ENCODE measurements at regions not wholly inside any gene's neighbourhood (a gene's known extent, or its start where the extent isn't known, plus 50 kb on each side); places are given as distances from the start of the nearest gene placed in this dataset.
A peak's percentile ranks its signal among the peaks of the same experiment; 100 is the strongest.

- no peak for ATAC-seq
Observed at GRCh38 chr9:99366183-99366582, 144.1 kb downstream of the SEC61B start.

- no peak for ATAC-seq
Observed at GRCh38 chr9:99366621-99367020, 144.5 kb downstream of the SEC61B start.

- peak in 1 of 2 donors; percentile 23 for ATAC-seq
Observed at GRCh38 chr9:99368341-99369326, 146.6 kb downstream of the SEC61B start.

- no peak for ATAC-seq
Observed at GRCh38 chr9:99369327-99369722, 147.2 kb downstream of the SEC61B start.

GRCh38 chr9:99370376-99370775 is 148.3 kb downstream of the SEC61B start:
- ATAC-seq, result no peak

GRCh38 chr9:99371376-99371775 is 149.3 kb downstream of the SEC61B start:
- ATAC-seq, result no peak

GRCh38 chr9:99373912-99374311 is 151.8 kb downstream of the SEC61B start:
- ATAC-seq, result no peak

- no peak for ATAC-seq
Observed at GRCh38 chr9:99374793-99375192, 152.7 kb downstream of the SEC61B start.

GRCh38 chr9:99375481-99375880 is 153.4 kb downstream of the SEC61B start:
- no peak for ATAC-seq

GRCh38 chr9:99377790-99378775 is 156.0 kb downstream of the SEC61B start:
- no peak for ATAC-seq

GRCh38 chr9:99383536-99383935 is 161.5 kb downstream of the SEC61B start:
- ATAC-seq, result no peak

GRCh38 chr9:99385215-99385614 is 163.1 kb downstream of the SEC61B start:
- no peak for ATAC-seq

GRCh38 chr9:99385814-99386279 is 163.8 kb downstream of the SEC61B start:
- no peak for ATAC-seq

GRCh38 chr9:99387431-99387830 is 165.3 kb downstream of the SEC61B start:
- no peak for ATAC-seq

GRCh38 chr9:99389087-99390033 is 167.3 kb downstream of the SEC61B start:
- no peak for ATAC-seq

- no peak for ATAC-seq
Observed at GRCh38 chr9:99391937-99392594, 170.0 kb downstream of the SEC61B start.

- ATAC-seq, result no peak
Observed at GRCh38 chr9:99392986-99393385, 170.9 kb downstream of the SEC61B start.

- no peak for ATAC-seq
Observed at GRCh38 chr9:99393993-99394392, 171.9 kb downstream of the SEC61B start.

GRCh38 chr9:99398241-99398640 is 176.2 kb downstream of the SEC61B start:
- no peak for ATAC-seq

GRCh38 chr9:99399474-99399873 is 177.4 kb downstream of the SEC61B start:
- no peak for ATAC-seq

GRCh38 chr9:99400184-99400731 is 178.2 kb downstream of the SEC61B start:
- no peak for ATAC-seq
